ENCODE measurements at regions not wholly inside any gene's neighbourhood (a gene's known extent, or its start where the extent isn't known, plus 50 kb on each side); places are given as distances from the start of the nearest gene placed in this dataset.

DNA sequence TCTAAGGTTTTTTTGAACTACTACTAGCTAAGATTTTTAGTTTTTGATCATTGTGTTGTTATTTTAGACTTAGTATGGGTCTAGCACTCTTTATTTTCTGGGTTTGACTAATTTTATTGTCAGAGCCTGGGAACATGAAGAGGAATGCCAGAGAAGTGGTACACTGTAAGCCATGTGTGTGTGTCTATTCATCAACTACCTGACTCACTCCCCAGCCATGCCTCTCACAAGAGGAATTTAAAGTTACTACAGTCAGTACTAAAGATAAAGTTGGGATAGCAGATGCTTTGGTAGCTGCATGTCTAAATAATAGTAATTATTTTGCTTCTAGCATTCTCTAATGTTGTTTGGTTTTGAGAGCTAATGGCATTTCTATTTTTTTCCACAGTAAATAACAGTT, 264.8 kb downstream of the CSNK1G3 start:
- Histone ChIP-seq H3K4me3 (ENCODE audit: low read depth, low read length) (no peak overlapping the region), H3K9me3 (ENCODE audit: control insufficient read depth, insufficient read depth, low read length) (no peaks in the 10 kb centered on the region), H3K4me1 (ENCODE audit: control insufficient read depth, insufficient read depth, low read length) (no peaks in the 10 kb centered on the region), H3K36me3 (ENCODE audit: control insufficient read depth, insufficient read depth, low read length) (no peaks in the 10 kb centered on the region), H3K9ac (ENCODE audit: low read depth, low read length) (no peak overlapping the region), H3K27me3 (ENCODE audit: control insufficient read depth, insufficient read depth, low read length) (no peaks in the 10 kb centered on the region)

DNA sequence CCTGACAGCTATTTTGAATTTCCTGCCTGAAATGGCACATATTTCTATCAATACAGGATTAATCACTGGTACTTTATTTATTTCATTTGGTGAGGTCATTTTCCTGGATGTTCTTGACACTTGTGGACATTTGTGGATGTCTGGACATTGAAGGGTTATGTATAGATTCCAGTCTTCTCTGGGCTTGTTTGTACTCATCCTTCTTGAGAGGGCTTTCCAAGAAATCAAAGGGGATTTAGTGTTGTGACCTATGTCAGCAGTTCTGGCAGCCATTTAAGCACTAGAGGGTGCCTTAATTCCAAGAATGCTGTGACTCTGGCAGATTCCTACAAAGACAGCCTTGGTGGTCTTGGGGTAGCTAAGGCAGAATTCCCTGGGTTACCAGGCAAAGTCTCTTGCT, 259.7 kb downstream of the CSNK1G3 start:
- Histone ChIP-seq H3K4me3 (ENCODE audit: low read depth, low read length) (no peak overlapping the region), H3K4me1 (ENCODE audit: control insufficient read depth, insufficient read depth, low read length) (no peaks in the 10 kb centered on the region), H3K9ac (ENCODE audit: low read depth, low read length) (no peak overlapping the region), H3K36me3 (ENCODE audit: control insufficient read depth, insufficient read depth, low read length) (no peaks in the 10 kb centered on the region), H3K27me3 (ENCODE audit: control insufficient read depth, insufficient read depth, low read length) (no peaks in the 10 kb centered on the region), H3K9me3 (ENCODE audit: control insufficient read depth, insufficient read depth, low read length) (no peaks in the 10 kb centered on the region)

DNA sequence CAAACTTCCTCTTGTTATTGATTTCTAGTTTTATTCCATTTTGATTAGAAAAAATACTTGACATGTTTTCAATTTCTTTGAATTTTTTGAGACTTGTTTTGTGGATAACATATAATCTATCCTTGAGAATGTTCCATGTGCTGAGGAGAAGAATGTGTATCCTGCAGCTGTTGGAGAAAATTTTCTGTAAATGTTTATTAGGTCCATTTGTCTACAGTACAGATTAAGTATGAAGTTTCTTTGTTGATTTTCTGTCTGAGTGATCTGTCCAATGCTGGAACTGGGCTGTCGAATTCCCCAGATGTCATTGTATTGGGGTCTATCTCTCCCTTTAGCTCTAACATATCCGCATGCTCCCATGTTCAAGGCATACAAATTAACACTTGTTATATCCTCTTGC, 251.2 kb downstream of the CSNK1G3 start:
- Histone ChIP-seq H3K9ac (ENCODE audit: low read depth, low read length) (no peak overlapping the region), H3K4me3 (ENCODE audit: low read depth, low read length) (no peak overlapping the region), H3K9me3 (ENCODE audit: control insufficient read depth, insufficient read depth, low read length) (no peaks in the 10 kb centered on the region), H3K27me3 (ENCODE audit: control insufficient read depth, insufficient read depth, low read length) (no peaks in the 10 kb centered on the region), H3K4me1 (ENCODE audit: control insufficient read depth, insufficient read depth, low read length) (no peaks in the 10 kb centered on the region), H3K36me3 (ENCODE audit: control insufficient read depth, insufficient read depth, low read length) (no peaks in the 10 kb centered on the region)

DNA sequence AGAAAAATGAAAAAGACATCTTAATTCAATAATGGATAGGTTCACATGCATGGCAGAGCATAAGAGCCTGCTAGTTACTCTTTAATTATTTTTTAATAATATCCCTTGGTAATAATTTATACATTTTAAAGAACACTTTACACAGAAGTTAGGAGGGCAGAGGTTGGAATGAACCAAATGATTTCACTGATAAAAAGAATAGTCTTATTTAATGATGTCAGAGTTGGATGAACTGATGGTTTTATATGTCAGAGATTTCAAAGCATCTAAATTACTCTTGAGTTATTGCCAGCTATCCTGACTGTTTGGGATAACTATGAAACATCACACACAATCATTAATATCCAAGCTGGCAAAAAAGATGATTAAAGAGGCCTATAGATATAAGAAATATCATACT, 244.8 kb downstream of the CSNK1G3 start:
- Histone ChIP-seq H3K27me3 (ENCODE audit: control insufficient read depth, insufficient read depth, low read length) (no peaks in the 10 kb centered on the region), H3K36me3 (ENCODE audit: control insufficient read depth, insufficient read depth, low read length) (no peaks in the 10 kb centered on the region), H3K4me3 (ENCODE audit: low read depth, low read length) (no peak overlapping the region), H3K4me1 (ENCODE audit: control insufficient read depth, insufficient read depth, low read length) (peaks cover 14% of the 10 kb centered on the region), H3K9ac (ENCODE audit: low read depth, low read length) (no peak overlapping the region), H3K9me3 (ENCODE audit: control insufficient read depth, insufficient read depth, low read length) (no peaks in the 10 kb centered on the region)

DNA sequence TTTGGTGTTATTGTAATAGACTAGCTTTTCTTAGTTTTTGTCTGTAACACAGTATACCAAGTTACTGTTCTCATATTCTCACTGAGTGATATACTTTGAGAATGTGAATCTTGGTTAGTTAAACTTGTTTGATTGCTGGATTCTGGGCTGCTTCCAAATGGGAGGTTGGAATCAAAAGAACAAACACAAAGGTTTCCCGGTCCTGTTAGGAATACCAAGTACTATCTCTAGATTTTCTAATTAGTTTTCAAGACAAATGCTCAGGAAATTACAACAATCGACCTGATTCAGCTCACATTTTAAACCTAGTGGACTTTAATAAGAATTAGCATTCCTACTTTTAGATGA, 244.3 kb downstream of the CSNK1G3 start:
- H3K4me3 ChIP-seq (ENCODE audit: low read depth, low read length): no peak overlapping the region
- H3K36me3 ChIP-seq (ENCODE audit: control insufficient read depth, insufficient read depth, low read length): no peaks in the 10 kb centered on the region
- peaks cover 14% of the 10 kb centered on the region for H3K4me1 ChIP-seq (ENCODE audit: control insufficient read depth, insufficient read depth, low read length)
- H3K9ac ChIP-seq (ENCODE audit: low read depth, low read length): no peak overlapping the region
- H3K9me3 ChIP-seq (ENCODE audit: control insufficient read depth, insufficient read depth, low read length): no peaks in the 10 kb centered on the region
- no peaks in the 10 kb centered on the region for H3K27me3 ChIP-seq (ENCODE audit: control insufficient read depth, insufficient read depth, low read length)

DNA sequence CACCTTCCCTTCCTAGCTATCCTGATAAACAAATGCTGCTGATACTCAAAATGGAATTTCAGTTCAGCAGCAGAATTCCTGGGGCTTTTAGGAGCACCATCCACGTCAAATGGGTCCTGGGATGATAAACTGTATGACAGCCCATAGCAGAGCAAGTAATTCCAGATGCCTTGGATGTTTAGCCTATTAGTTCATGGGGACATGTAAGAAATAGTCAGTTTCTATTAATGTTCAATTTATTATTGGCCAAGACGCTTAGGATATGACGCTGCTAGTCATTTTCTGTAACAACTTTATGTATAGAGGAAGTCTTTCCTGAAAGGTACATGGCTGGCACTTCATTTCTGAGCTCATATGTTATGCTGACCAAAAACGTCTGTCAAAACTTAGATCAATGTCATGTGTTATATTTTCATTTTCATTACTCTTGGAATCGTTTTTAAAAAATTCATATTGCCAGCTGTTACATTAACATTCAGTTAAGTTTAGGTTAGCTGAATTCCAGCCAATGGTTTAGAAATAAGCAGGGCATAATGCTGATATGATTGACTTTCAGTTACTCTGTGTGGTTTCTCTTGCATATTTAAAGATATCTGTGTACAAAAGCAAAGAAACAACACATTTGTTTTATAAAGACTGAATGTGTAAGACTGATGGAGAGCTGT, 243.8 kb downstream of the CSNK1G3 start:
- H3K9ac ChIP-seq (ENCODE audit: low read depth, low read length): no peak overlapping the region
- no peak overlapping the region for H3K4me3 ChIP-seq (ENCODE audit: low read depth, low read length)
- H3K36me3 ChIP-seq (ENCODE audit: control insufficient read depth, insufficient read depth, low read length): no peaks in the 10 kb centered on the region
- no peaks in the 10 kb centered on the region for H3K27me3 ChIP-seq (ENCODE audit: control insufficient read depth, insufficient read depth, low read length)
- H3K4me1 ChIP-seq (ENCODE audit: control insufficient read depth, insufficient read depth, low read length): peaks cover 14% of the 10 kb centered on the region
- H3K9me3 ChIP-seq (ENCODE audit: control insufficient read depth, insufficient read depth, low read length): no peaks in the 10 kb centered on the region

DNA sequence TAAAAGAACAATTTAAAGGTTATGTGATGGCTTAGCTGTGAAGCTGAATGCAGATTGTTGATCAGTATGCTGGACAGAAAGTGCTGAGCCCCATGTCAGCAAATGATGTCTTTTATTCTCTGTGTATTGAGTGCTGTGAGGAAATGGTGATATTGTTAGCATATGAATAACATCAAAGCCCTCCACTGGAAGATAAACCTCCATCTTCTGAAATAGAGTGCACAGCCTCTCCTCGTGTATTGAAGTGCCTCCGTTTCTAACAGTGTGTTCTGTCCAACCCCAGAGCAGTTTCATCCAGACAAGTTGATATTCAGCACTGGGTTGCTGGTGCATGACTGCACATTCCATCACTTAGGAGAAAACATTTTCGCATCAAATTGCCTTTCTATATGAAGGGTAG, 242.9 kb downstream of the CSNK1G3 start:
- H3K4me3 ChIP-seq (ENCODE audit: low read depth, low read length): no peak overlapping the region
- H3K9ac ChIP-seq (ENCODE audit: low read depth, low read length): no peak overlapping the region
- H3K9me3 ChIP-seq (ENCODE audit: control insufficient read depth, insufficient read depth, low read length): no peaks in the 10 kb centered on the region
- no peaks in the 10 kb centered on the region for H3K36me3 ChIP-seq (ENCODE audit: control insufficient read depth, insufficient read depth, low read length)
- peaks cover 14% of the 10 kb centered on the region for H3K4me1 ChIP-seq (ENCODE audit: control insufficient read depth, insufficient read depth, low read length)
- no peaks in the 10 kb centered on the region for H3K27me3 ChIP-seq (ENCODE audit: control insufficient read depth, insufficient read depth, low read length)

DNA sequence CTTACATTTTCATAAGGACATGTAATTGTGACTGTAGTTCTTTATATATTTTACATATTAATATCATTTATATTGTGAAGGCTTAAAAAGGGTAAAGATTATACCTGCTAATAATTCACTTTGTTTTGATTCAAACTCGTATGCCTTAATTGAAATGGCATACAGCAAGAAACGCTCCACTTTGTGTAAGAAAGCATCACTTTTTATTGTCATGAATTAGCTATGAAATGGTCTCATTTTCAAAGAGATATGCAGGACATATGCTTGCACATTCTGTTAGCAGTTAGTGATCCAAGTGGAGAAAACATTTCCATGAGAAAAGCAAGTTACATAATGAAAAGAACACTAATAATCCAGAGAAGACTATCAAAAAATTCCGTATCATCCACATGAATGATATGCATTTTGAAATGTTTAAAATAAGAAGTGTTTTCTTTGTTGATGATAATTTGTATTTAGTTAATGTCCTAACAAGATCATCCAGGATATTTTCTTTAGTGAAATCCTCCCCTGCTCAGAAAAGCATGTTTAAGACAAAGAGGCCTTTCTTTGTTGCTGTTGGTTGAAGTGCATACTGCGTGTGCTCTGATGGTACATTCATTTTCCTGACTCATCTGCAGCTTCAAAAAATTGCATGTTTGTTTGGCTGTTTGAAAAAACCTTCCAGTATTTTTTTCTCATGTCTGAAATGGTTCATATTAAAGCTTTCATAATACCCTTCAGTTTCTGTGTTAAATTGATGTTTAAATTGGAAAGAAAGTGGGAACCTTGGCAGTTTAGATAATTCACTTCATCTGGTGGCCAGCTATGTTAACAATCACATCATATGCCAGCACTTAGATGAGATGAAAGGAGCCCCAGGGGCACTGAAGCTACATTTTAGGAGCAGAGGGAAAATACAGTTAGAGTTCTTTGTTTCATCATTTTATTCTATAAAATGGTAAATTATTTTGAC, 242.2 kb downstream of the CSNK1G3 start:
- H3K27me3 ChIP-seq (ENCODE audit: control insufficient read depth, insufficient read depth, low read length): no peaks in the 10 kb centered on the region
- no peak overlapping the region for H3K4me3 ChIP-seq (ENCODE audit: low read depth, low read length)
- peaks cover 14% of the 10 kb centered on the region for H3K4me1 ChIP-seq (ENCODE audit: control insufficient read depth, insufficient read depth, low read length)
- H3K36me3 ChIP-seq (ENCODE audit: control insufficient read depth, insufficient read depth, low read length): no peaks in the 10 kb centered on the region
- no peak overlapping the region for H3K9ac ChIP-seq (ENCODE audit: low read depth, low read length)
- H3K9me3 ChIP-seq (ENCODE audit: control insufficient read depth, insufficient read depth, low read length): no peaks in the 10 kb centered on the region

DNA sequence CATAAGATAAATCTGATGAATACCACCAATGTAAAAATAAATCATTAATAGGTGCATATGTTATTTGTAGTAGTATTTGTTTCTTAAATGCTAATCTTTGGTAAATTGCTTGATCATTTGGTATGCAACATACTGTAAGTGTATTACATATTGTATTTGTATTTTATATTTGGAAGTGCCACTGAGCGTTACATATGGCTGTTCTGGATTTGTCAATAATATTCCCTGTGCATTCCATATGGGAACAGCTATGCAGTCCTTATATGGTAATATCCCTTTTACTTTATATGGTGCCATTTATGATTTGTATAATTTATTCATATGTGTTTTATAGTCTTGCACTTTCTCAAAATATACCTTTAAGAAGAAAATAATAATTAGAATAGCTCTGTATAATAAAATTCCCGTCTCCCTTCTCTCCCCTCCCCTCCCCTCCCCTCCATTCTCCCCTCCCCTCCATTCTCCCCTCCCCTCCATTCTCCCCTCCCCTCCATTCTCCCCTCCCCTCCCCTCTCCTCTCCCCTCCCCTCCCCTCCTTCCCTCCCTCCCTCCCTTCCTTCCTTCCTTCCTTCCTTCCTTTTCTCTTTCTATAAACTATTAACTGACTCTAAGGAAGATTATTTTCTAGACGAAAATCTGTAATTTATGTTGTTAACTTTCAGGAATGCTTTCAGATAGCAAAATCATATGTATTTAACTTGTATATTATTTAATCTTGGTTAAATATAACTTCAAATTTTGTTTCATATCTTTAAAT, 241.4 kb downstream of the CSNK1G3 start:
- H3K4me1 ChIP-seq (ENCODE audit: control insufficient read depth, insufficient read depth, low read length): peaks cover 14% of the 10 kb centered on the region
- H3K4me3 ChIP-seq (ENCODE audit: low read depth, low read length): no peak overlapping the region
- no peaks in the 10 kb centered on the region for H3K36me3 ChIP-seq (ENCODE audit: control insufficient read depth, insufficient read depth, low read length)
- no peaks in the 10 kb centered on the region for H3K27me3 ChIP-seq (ENCODE audit: control insufficient read depth, insufficient read depth, low read length)
- no peaks in the 10 kb centered on the region for H3K9me3 ChIP-seq (ENCODE audit: control insufficient read depth, insufficient read depth, low read length)
- no peak overlapping the region for H3K9ac ChIP-seq (ENCODE audit: low read depth, low read length)

DNA sequence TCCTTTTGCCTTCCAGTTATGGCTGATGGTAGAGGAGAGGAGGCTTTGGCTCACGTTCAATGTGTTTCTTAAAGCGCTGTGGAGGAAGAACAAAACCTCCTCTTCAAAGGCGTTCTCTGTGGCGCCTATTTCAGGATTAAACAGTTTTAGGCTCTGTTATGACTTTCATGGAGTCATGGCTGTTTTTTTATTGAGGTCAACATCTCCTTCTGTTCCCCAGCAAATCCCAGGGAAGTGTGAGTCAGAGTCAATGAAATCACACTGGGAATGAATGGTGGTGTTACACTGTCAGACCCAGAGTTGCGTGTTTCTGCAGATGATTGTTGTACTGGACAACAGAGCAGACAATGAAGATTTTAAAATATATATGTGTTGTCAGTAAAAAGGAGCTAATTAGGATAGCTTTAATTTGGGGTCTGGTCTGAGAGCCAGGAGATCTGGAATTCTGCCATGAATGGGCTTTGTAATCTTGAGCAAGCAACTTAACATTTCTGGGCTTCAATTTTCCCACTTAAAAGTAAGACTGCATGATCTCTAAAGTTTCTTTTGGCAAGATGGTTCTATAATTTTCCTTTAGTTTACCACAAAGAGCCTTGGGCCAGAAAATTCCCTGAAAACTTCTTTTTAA, 240.7 kb downstream of the CSNK1G3 start:
- Histone ChIP-seq H3K9me3 (ENCODE audit: control insufficient read depth, insufficient read depth, low read length) (no peaks in the 10 kb centered on the region), H3K4me3 (ENCODE audit: low read depth, low read length) (no peak overlapping the region), H3K9ac (ENCODE audit: low read depth, low read length) (no peak overlapping the region), H3K27me3 (ENCODE audit: control insufficient read depth, insufficient read depth, low read length) (no peaks in the 10 kb centered on the region), H3K4me1 (ENCODE audit: control insufficient read depth, insufficient read depth, low read length) (peaks cover 14% of the 10 kb centered on the region), H3K36me3 (ENCODE audit: control insufficient read depth, insufficient read depth, low read length) (no peaks in the 10 kb centered on the region)

DNA sequence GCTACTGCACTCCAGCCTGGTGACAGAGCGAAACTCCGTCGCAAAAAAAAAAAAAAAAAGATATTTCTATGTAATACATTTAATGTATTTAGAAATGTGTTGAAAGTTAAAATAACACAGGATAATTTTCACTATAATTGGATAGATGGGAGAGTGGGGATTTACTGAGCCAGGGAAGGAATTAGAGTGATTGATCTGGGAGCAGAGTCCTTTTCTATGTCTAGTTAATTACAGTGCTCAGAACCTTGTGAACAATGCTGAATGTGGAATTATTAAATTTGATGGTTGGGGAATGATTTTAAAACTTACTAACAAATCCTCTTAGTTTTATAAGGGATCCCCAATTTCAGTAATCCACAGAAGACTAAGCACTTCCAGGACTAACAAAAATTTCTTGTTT, 239.7 kb downstream of the CSNK1G3 start:
- no peaks in the 10 kb centered on the region for H3K36me3 ChIP-seq (ENCODE audit: control insufficient read depth, insufficient read depth, low read length)

More for the DNA sequence above, 239.7 kb downstream of the CSNK1G3 start:
- H3K9me3 ChIP-seq (ENCODE audit: control insufficient read depth, insufficient read depth, low read length): no peaks in the 10 kb centered on the region
- peaks cover 14% of the 10 kb centered on the region for H3K4me1 ChIP-seq (ENCODE audit: control insufficient read depth, insufficient read depth, low read length)
- no peak overlapping the region for H3K9ac ChIP-seq (ENCODE audit: low read depth, low read length)
- no peak overlapping the region for H3K4me3 ChIP-seq (ENCODE audit: low read depth, low read length)
- H3K27me3 ChIP-seq (ENCODE audit: control insufficient read depth, insufficient read depth, low read length): no peaks in the 10 kb centered on the region

All from iPS-15b (cell line).